ENCODE measurements at regions not wholly inside any gene's neighbourhood (a gene's known extent, or its start where the extent isn't known, plus 50 kb on each side); places are given as distances from the start of the nearest gene placed in this dataset.

- DNase-seq (no peak), ATAC-seq (ENCODE audit: insufficient read depth, low FRiP score) (no peak)
- no peak overlapping the region for H3K9ac ChIP-seq (ENCODE audit: insufficient read depth in 1 of 2, low read length in 2 of 2)
- TF ChIP-seq CTCF (IDR thresholded peaks at IDR 0.05; ENCODE audit: control extremely low read depth, extremely low read depth), result no peak
- no peak overlapping the region for H3K27ac ChIP-seq (ENCODE audit: low read depth in 1 of 2, low read length in 1 of 2)
- H3K27me3 ChIP-seq (ENCODE audit: control insufficient read depth in 3 of 3, insufficient read depth in 3 of 3, low read length in 2 of 3), result no peaks in the 10 kb centered on the region
- H3K4me1 ChIP-seq (ENCODE audit: control insufficient read depth in 5 of 5, insufficient read depth in 5 of 5, low read length in 5 of 5), result no peaks in the 10 kb centered on the region
- H3K9me3 ChIP-seq (ENCODE audit: control insufficient read depth in 4 of 4, insufficient read depth in 3 of 4, low read length in 3 of 4), result no peaks in the 10 kb centered on the region
- H3K4me3 ChIP-seq, result no peak overlapping the region
- H3K36me3 ChIP-seq (ENCODE audit: control insufficient read depth in 4 of 4, insufficient read depth in 4 of 4, low read length in 4 of 4), result no peaks in the 10 kb centered on the region
Measured at GRCh38 chr3:117097351-117097750, 387.8 kb downstream of the TUSC7 start.

DNA sequence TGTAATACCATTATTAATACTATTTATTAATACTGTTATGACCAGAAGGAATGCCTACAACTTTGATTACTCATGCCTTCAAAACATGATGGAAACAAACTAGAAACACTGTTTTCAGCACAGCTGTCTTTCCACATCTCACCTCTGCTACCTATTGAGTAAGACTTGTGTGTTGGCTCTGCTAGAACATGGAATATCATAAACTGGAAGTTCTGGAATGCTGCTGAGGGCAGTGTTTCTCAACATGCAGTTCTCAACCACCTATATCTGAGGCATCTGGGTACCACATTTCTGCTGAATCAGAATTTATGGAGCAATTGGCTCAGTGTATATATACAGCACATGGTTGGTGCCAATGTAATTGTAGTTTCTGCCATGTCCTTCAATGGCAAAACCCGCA, 392.1 kb downstream of the TUSC7 start:
- no peak for ATAC-seq (ENCODE audit: insufficient read depth, low FRiP score)
- H3K36me3 ChIP-seq (ENCODE audit: control insufficient read depth in 4 of 4, insufficient read depth in 4 of 4, low read length in 4 of 4), result no peaks in the 10 kb centered on the region
- H3K27ac ChIP-seq (ENCODE audit: low read depth in 1 of 2, low read length in 1 of 2), result no peak overlapping the region
- peaks cover 0 to 3% (median 1%) of the 10 kb centered on the region in 4 donors for H3K9me3 ChIP-seq (ENCODE audit: control insufficient read depth in 4 of 4, insufficient read depth in 3 of 4, low read length in 3 of 4)
- H3K4me1 ChIP-seq (ENCODE audit: control insufficient read depth in 5 of 5, insufficient read depth in 5 of 5, low read length in 5 of 5), result no peaks in the 10 kb centered on the region
- H3K27me3 ChIP-seq (ENCODE audit: control insufficient read depth in 3 of 3, insufficient read depth in 3 of 3, low read length in 2 of 3), result no peaks in the 10 kb centered on the region
- H3K4me3 ChIP-seq, result no peak overlapping the region
- no peak for TF ChIP-seq CTCF (IDR thresholded peaks at IDR 0.05; ENCODE audit: control extremely low read depth, extremely low read depth)
- WGBS, 2 donors, result 93 to 98% methylated on average over 1 of the region's 1 CpG
- no peak overlapping the region for H3K9ac ChIP-seq (ENCODE audit: insufficient read depth in 1 of 2, low read length in 2 of 2)
- no peak for DNase-seq

GRCh38 chr3:117102426-117102825, 392.8 kb downstream of the TUSC7 start:
- no peak for TF ChIP-seq CTCF (IDR thresholded peaks at IDR 0.05; ENCODE audit: control extremely low read depth, extremely low read depth)
- Histone ChIP-seq H3K4me3 (no peak overlapping the region), H3K27ac (ENCODE audit: low read depth in 1 of 2, low read length in 1 of 2) (no peak overlapping the region), H3K36me3 (ENCODE audit: control insufficient read depth in 4 of 4, insufficient read depth in 4 of 4, low read length in 4 of 4) (no peaks in the 10 kb centered on the region), H3K9ac (ENCODE audit: insufficient read depth in 1 of 2, low read length in 2 of 2) (no peak overlapping the region), H3K27me3 (ENCODE audit: control insufficient read depth in 3 of 3, insufficient read depth in 3 of 3, low read length in 2 of 3) (no peaks in the 10 kb centered on the region), H3K4me1 (ENCODE audit: control insufficient read depth in 5 of 5, insufficient read depth in 5 of 5, low read length in 5 of 5) (no peaks in the 10 kb centered on the region), H3K9me3 (ENCODE audit: control insufficient read depth in 4 of 4, insufficient read depth in 3 of 4, low read length in 3 of 4) (peaks cover 0 to 3% (median 1%) of the 10 kb centered on the region in 4 donors)
- WGBS, 2 donors, result 77 to 87% methylated on average over 3 of the region's 3 CpGs
- ATAC-seq (ENCODE audit: insufficient read depth, low FRiP score), result no peak
- no peak for DNase-seq

- peaks cover 0 to 3% (median 1%) of the 10 kb centered on the region in 4 donors for H3K9me3 ChIP-seq (ENCODE audit: control insufficient read depth in 4 of 4, insufficient read depth in 3 of 4, low read length in 3 of 4)
- no peak overlapping the region for H3K27ac ChIP-seq (ENCODE audit: low read depth in 1 of 2, low read length in 1 of 2)
- no peaks in the 10 kb centered on the region for H3K4me1 ChIP-seq (ENCODE audit: control insufficient read depth in 5 of 5, insufficient read depth in 5 of 5, low read length in 5 of 5)
- no peak overlapping the region for H3K4me3 ChIP-seq
- H3K36me3 ChIP-seq (ENCODE audit: control insufficient read depth in 4 of 4, insufficient read depth in 4 of 4, low read length in 4 of 4), result no peaks in the 10 kb centered on the region
- TF ChIP-seq CTCF (IDR thresholded peaks at IDR 0.05; ENCODE audit: control extremely low read depth, extremely low read depth), result no peak
- 72 to 82% methylated on average over 3 of the region's 3 CpGs for WGBS, 2 donors
- ATAC-seq (ENCODE audit: insufficient read depth, low FRiP score) (no peak), DNase-seq (no peak)
- no peaks in the 10 kb centered on the region for H3K27me3 ChIP-seq (ENCODE audit: control insufficient read depth in 3 of 3, insufficient read depth in 3 of 3, low read length in 2 of 3)
- no peak overlapping the region for H3K9ac ChIP-seq (ENCODE audit: insufficient read depth in 1 of 2, low read length in 2 of 2)
Measured at GRCh38 chr3:117103675-117104074, 394.1 kb downstream of the TUSC7 start.
